Stimulated activated memory B cell treated with anti-CD40 and anti-IgM and Interleukin-4, amounts not matched to agents 10 μg/mL and 1 μg/mL and 100 μg/mL, for 72 hours (primary cell): ENCODE measurements at regions not wholly inside any gene's neighbourhood (a gene's known extent, or its start where the extent isn't known, plus 50 kb on each side); places are given as distances from the start of the nearest gene placed in this dataset.
A peak's percentile ranks its signal among the peaks of the same experiment; 100 is the strongest.
"Not testable (repeated sequence)": the region's sequence is repeated elsewhere in the genome, so short reads cannot be mapped to it uniquely, and the experiment has no call there.

ENCODE experiments used
- ATAC-seq: fragments of 150-1000 bp; cut with Tn5 transposase; 2 replicates; pipeline ENCODE4 v1.10.0; 2021
- H3K27ac Mint-ChIP-seq: one replicate; pipeline ENCODE4 v1.8.0; 2022; ENCODE audit warnings: mild to moderate bottlenecking, mixed read lengths
- H3K27me3 Mint-ChIP-seq: one replicate; pipeline ENCODE4 v1.8.0; 2022; ENCODE audit warnings: mixed read lengths
- H3K36me3 Mint-ChIP-seq: one replicate; pipeline ENCODE4 v1.8.0; 2022; ENCODE audit warnings: mixed read lengths
- H3K4me1 Mint-ChIP-seq: one replicate; pipeline ENCODE4 v1.8.0; 2022; ENCODE audit warnings: mixed read lengths
- H3K4me3 Mint-ChIP-seq: one replicate; pipeline ENCODE4 v1.8.0; 2022; ENCODE audit warnings: mild to moderate bottlenecking, moderate library complexity, mixed read lengths
- H3K9me3 Mint-ChIP-seq: one replicate; pipeline ENCODE4 v1.8.0; 2022; ENCODE audit warnings: mixed read lengths

DNA sequence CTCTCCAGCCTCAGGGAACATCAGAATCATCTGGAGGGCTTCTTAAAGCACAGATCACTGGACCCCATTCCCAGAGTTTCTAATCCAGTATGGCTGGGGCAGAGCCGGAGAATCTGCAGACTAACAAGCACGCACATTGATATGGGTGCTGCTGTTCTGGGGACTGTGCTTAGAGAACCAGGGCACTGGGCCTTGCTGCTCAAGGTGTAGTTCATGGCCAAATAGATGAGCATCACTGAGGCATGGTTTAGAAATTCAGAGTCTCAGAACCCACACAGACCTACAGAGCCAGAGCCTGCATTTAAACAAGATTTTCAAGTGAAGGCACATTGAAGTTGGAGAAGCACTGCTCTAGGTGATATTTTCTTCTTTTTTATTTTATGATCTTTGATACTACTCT lies 376.8 kb upstream of the PHF14 start:
- no peak overlapping the region for H3K27ac Mint-ChIP-seq
- H3K27me3 Mint-ChIP-seq, result no peaks in the 10 kb centered on the region
- no peaks in the 10 kb centered on the region for H3K36me3 Mint-ChIP-seq
- H3K9me3 Mint-ChIP-seq, result no peaks in the 10 kb centered on the region
- H3K4me3 Mint-ChIP-seq, result no peak overlapping the region
- ATAC-seq, result peak; percentile 51
- H3K4me1 Mint-ChIP-seq, result no peaks in the 10 kb centered on the region

DNA sequence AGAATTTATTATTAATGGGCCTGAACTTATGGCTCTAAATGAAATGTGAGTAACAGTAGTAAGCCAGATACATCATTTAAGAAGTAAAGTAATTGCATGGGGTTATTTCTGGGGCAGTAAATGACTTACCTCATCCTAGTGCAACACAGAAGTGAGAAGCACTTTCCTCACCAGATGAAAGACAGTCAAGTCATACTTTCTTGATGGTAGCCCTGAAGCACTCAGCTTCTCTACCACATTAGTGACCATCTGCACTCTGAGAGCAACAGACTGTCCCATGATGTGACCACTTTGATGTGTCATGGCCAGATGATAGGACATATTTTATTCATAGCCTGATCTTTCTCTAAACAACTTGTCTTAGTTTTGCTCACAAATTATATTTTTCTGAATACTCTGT lies 369.5 kb upstream of the PHF14 start:
- Mint-ChIP-seq H3K36me3 (no peaks in the 10 kb centered on the region), H3K27ac (no peak overlapping the region), H3K4me1 (no peaks in the 10 kb centered on the region), H3K27me3 (no peaks in the 10 kb centered on the region), H3K9me3 (no peaks in the 10 kb centered on the region), H3K4me3 (no peak overlapping the region)
- no peak for ATAC-seq

DNA sequence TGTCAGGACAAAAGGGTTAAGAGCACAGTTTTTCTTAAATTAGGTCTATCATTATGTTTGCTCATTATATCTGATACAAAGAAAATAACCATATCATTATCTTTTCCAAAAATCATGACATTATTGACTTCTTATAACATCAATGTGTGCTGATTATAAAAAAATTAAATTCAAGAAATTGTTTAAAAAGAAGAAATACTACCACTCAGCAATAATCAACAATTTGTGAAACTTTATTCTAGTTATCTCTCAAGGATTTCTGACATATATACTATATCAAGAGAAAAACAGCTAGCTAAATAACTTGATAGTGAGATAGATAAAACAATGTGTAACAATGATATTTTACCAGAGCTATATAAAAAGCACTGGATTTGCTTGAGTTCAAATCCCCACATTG lies 360.7 kb upstream of the PHF14 start:
- no peaks in the 10 kb centered on the region for H3K9me3 Mint-ChIP-seq
- no peak overlapping the region for H3K27ac Mint-ChIP-seq
- no peak for ATAC-seq
- no peak overlapping the region for H3K4me3 Mint-ChIP-seq
- H3K36me3 Mint-ChIP-seq, result no peaks in the 10 kb centered on the region
- no peaks in the 10 kb centered on the region for H3K4me1 Mint-ChIP-seq
- H3K27me3 Mint-ChIP-seq, result peaks cover 9% of the 10 kb centered on the region

DNA sequence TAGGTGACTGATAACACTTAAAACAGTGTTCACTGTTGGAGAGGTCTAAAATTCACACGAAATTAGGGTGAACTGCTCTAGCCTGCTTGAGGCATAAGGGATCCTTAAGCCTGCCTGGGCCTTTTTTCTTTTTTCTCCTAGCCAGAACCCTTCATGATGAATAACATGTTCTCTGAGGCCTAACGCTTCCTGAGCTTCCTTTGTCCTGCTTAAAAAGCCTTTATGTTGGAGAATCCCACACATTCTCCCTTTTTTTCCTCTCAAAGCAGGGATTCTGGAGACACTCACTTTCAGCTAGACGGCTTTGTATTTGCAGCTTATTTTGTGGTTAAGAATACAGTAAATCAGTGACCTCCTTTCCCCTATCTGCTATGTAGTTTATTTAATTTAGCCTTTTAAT lies 354.7 kb upstream of the PHF14 start:
- ATAC-seq, result no peak
- no peak overlapping the region for H3K4me3 Mint-ChIP-seq
- peaks cover 9% of the 10 kb centered on the region for H3K27me3 Mint-ChIP-seq
- H3K4me1 Mint-ChIP-seq, result no peaks in the 10 kb centered on the region
- no peaks in the 10 kb centered on the region for H3K36me3 Mint-ChIP-seq
- no peaks in the 10 kb centered on the region for H3K9me3 Mint-ChIP-seq
- no peak overlapping the region for H3K27ac Mint-ChIP-seq

DNA sequence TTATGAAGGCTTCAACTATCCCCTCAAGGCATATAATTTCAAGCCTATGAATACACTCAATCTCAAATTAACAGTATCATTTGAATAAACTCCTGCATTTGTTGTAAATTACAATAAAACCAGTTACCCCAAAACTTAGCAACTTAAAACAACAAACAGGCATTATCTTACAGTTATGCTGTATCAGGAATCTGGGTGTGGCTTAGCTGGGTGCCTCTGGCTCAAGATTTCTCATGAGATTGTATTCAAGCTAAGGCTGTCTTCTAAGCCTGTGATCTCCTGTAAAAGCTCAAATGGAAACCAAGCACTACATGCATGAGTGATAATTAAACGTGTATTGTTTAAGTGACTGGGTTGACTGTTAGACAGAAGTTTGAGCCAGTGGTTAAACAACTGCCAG lies 341.0 kb upstream of the PHF14 start:
- Mint-ChIP-seq H3K9me3 (peaks cover 15% of the 10 kb centered on the region), H3K27ac (no peak overlapping the region), H3K36me3 (no peaks in the 10 kb centered on the region), H3K4me3 (no peak overlapping the region), H3K4me1 (no peaks in the 10 kb centered on the region), H3K27me3 (no peaks in the 10 kb centered on the region)
- ATAC-seq, result no peak

DNA sequence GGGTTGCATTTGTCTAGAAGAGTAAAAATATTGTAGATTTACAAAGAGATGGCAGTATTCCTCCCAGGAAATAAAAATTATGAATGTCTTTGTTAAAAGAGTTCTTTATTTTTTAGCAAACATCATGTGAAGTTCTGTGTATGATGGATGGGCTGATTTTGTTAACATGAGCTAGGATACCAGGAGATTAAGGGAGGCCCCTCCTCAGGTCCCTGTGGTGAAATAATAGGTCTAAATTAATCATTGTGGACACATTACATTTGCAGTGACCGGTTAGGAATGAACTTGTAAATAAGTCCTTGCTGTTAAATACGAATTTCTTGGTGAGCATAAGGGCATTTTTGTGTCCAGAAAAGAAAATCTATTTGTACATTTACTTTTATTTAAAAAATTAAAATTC lies 339.4 kb upstream of the PHF14 start:
- Mint-ChIP-seq H3K27me3 (no peaks in the 10 kb centered on the region), H3K27ac (no peak overlapping the region), H3K36me3 (no peaks in the 10 kb centered on the region), H3K4me3 (no peak overlapping the region), H3K4me1 (no peaks in the 10 kb centered on the region), H3K9me3 (peaks cover 11% of the 10 kb centered on the region)
- no peak for ATAC-seq

DNA sequence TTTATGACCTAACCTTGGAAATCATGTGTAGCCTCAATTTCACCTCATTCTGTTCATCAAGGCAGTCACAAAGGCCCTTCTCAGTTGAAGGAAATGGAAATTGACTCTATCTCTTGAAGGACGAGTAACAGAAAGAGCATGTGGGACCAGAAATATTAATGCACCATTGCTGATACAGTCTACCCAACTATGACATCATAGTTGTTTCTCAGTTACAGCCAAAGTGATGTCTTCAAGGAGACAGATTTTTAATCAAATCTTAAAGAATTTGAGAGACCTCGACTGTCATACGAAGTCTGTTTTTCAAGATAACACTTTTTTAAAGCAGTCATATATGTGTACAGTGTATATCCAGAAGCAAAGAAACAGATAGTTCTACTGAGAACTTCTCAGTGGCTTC lies 335.7 kb upstream of the PHF14 start:
- Mint-ChIP-seq H3K9me3 (no peaks in the 10 kb centered on the region), H3K36me3 (no peaks in the 10 kb centered on the region), H3K4me1 (no peaks in the 10 kb centered on the region), H3K27me3 (no peaks in the 10 kb centered on the region), H3K27ac (no peak overlapping the region), H3K4me3 (no peak overlapping the region)
- ATAC-seq, result no peak

DNA sequence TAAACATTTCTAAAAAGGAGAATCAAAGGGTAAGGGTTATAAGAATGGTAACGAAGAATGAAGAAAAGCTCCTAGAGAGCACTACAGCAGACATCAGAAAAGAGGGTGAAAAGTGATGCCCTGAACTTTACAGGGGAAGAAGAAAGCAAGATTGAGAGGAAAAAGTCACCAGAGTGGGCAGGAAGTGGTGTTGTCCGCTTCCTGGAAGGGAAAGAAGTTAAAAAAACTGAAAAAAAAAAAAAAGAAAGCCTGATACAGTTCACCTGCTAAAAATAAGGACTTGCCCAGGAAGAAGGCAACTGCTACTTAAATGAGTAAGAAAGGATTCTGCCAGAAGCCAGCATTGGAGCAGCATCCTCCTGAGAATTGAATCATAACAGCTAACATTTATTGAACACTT lies 330.1 kb upstream of the PHF14 start:
- Mint-ChIP-seq H3K27me3 (no peaks in the 10 kb centered on the region), H3K4me3 (no peak overlapping the region)

DNA sequence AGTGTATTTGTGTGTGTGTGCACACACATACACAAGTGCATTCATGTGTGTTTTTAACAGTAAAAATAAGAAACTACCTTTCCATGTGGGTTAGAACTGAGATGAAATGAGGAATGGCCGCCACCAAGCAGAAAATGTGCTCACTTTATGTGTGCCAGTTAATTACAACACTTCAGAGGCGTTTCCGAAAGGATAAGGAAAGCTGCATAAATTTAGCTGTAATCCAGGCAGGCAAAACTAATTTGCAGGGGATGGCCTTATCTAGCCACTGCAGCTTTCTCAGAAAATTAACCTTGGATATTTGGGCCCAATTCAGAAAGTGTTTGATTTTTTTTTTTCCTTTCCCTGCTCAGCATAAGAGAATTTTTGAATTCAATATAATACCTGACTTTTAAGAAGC lies 328.8 kb upstream of the PHF14 start:
- Mint-ChIP-seq H3K9me3 (no peaks in the 10 kb centered on the region), H3K4me1 (no peaks in the 10 kb centered on the region), H3K4me3 (no peak overlapping the region), H3K36me3 (no peaks in the 10 kb centered on the region), H3K27ac (no peak overlapping the region), H3K27me3 (no peaks in the 10 kb centered on the region)
- no peak for ATAC-seq

More for the DNA sequence above, 330.1 kb upstream of the PHF14 start:
- no peak for ATAC-seq
- Mint-ChIP-seq H3K27ac (no peak overlapping the region), H3K4me1 (no peaks in the 10 kb centered on the region), H3K36me3 (no peaks in the 10 kb centered on the region), H3K9me3 (no peaks in the 10 kb centered on the region)

DNA sequence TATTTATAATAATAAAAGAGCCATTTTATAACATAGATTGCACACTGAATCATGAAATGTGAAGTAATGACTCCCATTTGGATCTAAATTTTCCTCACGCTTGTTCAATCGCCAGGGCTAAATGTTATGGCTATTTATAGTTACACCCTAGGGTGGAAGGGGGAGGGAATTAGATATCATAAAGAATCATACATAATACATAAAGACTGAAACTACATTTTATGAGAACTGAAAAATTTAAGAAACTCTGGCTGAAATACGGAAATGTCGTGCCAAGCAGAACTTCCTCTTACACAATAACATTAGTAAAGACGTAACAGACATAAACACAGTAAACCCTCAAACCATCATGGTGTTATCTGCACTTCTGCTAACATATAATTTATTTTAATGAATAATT lies 327.5 kb upstream of the PHF14 start:
- H3K27ac Mint-ChIP-seq, result no peak overlapping the region
- H3K4me1 Mint-ChIP-seq, result no peaks in the 10 kb centered on the region
- H3K27me3 Mint-ChIP-seq, result no peaks in the 10 kb centered on the region
- H3K4me3 Mint-ChIP-seq, result no peak overlapping the region
- ATAC-seq, result no peak
- H3K36me3 Mint-ChIP-seq, result no peaks in the 10 kb centered on the region
- no peaks in the 10 kb centered on the region for H3K9me3 Mint-ChIP-seq

DNA sequence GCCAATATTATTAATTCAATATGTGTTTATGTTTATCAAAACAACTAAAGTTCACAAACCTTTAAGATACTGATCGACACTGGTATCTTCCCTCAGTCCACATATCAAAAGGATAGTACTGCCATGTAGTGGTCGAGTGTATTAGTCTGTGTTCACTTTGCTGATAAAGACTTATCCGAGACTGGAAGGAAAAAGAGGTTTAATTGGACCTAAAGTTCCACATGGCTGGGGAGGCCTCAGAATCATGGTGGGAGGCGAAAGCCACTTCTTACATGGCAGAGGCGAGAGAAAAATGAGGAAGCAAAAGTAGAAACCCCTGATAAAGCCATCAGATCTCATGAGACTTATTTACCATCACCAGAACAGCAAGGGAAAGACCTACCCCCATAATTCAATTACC lies 325.4 kb upstream of the PHF14 start:
- Mint-ChIP-seq H3K9me3 (no peaks in the 10 kb centered on the region), H3K4me3 (no peak overlapping the region), H3K27me3 (no peaks in the 10 kb centered on the region), H3K4me1 (no peaks in the 10 kb centered on the region), H3K27ac (no peak overlapping the region), H3K36me3 (no peaks in the 10 kb centered on the region)
- no peak for ATAC-seq

DNA sequence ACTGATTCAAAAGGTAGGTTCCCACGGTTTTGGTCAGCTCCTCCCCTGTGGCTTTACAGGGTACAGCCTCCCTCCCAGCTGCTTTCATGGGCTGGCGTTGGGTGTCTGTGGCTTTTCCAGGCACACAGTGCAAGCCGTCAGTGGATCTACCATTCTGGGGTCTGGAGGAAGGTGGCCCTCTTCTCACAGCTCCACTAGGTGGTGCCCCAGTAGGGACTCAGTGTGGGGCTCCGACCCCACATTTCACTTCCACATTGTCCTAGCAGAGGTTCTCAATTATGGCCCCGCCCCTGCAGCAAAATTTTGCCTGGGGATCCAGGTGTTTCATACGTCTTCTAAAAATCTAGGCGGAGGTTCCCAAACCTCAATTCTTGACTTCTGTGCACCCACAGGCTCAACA lies 324.6 kb upstream of the PHF14 start:
- not testable (repeated sequence) for H3K27me3 Mint-ChIP-seq, H3K9me3 Mint-ChIP-seq, H3K27ac Mint-ChIP-seq, H3K36me3 Mint-ChIP-seq, ATAC-seq, H3K4me3 Mint-ChIP-seq, H3K4me1 Mint-ChIP-seq

DNA sequence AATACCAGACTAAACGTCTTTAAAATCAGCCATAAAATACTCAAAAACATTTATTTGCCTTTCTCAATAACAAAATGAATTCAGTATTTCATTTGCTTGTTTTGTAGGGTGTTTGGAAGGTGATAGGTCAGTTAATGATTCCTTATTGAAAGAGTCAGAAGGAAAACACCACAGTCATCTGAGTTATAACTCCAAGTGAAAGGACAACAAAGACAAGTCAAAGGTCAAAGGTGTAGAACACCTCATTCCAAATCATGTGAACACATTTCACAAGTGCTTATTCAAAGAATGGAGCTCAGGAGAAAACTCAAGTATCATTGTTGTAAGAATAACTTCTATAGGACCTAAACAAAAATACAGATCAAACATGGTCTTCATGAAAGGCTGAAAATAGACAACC lies 318.6 kb upstream of the PHF14 start:
- no peaks in the 10 kb centered on the region for H3K9me3 Mint-ChIP-seq
- no peaks in the 10 kb centered on the region for H3K4me1 Mint-ChIP-seq
- no peak overlapping the region for H3K4me3 Mint-ChIP-seq
- no peak overlapping the region for H3K27ac Mint-ChIP-seq
- no peaks in the 10 kb centered on the region for H3K36me3 Mint-ChIP-seq
- H3K27me3 Mint-ChIP-seq, result no peaks in the 10 kb centered on the region
- no peak for ATAC-seq

DNA sequence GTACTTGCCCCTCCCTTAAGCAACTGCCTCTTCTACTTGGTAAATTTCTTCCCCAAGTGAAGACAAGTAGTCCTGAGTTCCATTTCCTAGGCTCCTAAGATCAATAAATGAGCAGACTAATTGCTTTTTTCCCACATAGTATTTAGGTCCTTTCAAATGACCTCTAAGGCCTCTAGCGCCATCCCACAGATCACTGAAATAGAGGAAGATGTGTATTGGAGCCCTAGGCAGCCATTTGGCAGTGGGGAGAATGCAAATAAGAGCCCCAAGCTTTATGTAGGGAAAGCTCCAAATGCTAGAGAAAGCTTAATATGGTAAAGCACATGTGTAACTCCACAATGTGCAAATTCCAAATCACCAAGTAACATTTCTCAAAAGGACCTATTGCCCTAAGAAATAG lies 316.5 kb upstream of the PHF14 start:
- H3K4me3 Mint-ChIP-seq, result no peak overlapping the region

DNA sequence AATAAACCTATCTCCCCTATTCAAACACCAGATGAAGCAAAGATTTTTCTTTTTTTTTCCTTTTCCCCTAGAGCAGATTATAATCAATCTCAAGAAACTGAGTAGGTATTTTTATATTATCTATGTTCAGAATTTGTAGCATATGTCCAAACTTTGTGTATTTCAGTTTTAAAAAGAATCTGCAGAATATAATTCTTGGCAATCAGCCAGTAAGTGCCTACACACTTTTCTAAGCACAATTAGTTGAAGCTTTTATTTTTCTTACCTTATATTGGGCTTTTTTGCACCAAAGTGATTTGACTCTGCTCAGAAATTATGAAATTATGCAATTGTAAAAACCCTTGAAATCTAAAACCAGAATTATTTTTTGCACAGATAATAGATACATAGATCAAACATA lies 315.8 kb upstream of the PHF14 start:
- Mint-ChIP-seq H3K9me3 (no peaks in the 10 kb centered on the region), H3K4me1 (no peaks in the 10 kb centered on the region), H3K4me3 (no peak overlapping the region), H3K27me3 (no peaks in the 10 kb centered on the region), H3K27ac (no peak overlapping the region), H3K36me3 (no peaks in the 10 kb centered on the region)
- ATAC-seq, result no peak

More for the DNA sequence above, 316.5 kb upstream of the PHF14 start:
- no peaks in the 10 kb centered on the region for H3K27me3 Mint-ChIP-seq
- H3K9me3 Mint-ChIP-seq, result no peaks in the 10 kb centered on the region
- no peaks in the 10 kb centered on the region for H3K4me1 Mint-ChIP-seq
- no peaks in the 10 kb centered on the region for H3K36me3 Mint-ChIP-seq
- no peak for ATAC-seq
- no peak overlapping the region for H3K27ac Mint-ChIP-seq

DNA sequence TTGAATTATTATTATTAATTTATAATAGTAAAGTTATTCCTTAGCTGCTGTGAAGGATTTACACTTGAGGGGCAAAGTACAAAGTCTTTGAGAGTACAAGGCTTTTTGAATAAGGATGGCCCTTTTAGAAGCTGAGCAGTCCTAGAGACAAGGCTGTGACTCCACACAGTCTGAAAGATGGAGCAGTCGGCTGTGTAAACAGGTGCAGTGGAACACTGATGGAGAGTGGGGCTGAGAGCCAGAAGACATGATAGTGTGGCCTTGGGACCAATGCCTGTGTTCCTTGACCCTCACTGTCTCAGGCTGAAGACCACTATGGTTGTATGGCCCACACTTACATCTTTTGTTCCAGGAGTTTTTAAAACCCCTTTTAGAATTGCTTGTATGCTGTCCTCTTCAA lies 311.2 kb upstream of the PHF14 start:
- H3K27ac Mint-ChIP-seq, result no peak overlapping the region
- H3K36me3 Mint-ChIP-seq, result no peaks in the 10 kb centered on the region
- no peak overlapping the region for H3K4me3 Mint-ChIP-seq
- no peak for ATAC-seq
- H3K27me3 Mint-ChIP-seq, result no peaks in the 10 kb centered on the region
- no peaks in the 10 kb centered on the region for H3K9me3 Mint-ChIP-seq
- no peaks in the 10 kb centered on the region for H3K4me1 Mint-ChIP-seq
